ENCODE measurements at regions not wholly inside any gene's neighbourhood (a gene's known extent, or its start where the extent isn't known, plus 50 kb on each side); places are given as distances from the start of the nearest gene placed in this dataset.
"Not testable (repeated sequence)": the region's sequence is repeated elsewhere in the genome, so short reads cannot be mapped to it uniquely, and the experiment has no call there.

DNA sequence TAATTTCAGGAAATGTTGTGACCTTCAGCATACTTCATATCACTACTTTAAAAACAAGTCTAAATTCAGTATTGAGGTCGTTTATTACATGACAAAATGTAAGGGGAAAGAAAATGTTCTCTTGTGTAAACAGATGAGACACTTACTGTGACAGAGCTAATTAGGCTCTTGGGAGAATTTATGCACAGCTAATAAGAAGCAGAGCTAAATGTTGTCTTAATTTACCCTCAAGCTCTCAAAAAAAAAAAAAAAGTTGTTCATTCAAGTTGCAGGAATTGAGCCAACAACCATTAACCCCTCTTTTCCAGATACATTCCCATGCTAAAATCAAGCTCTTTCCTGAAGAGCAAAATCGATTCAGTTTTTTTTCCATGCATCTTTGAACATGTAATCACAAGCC is 1419.4 kb downstream of the FSCB start:
- 42 to 44% methylated on average over 2 of the region's 2 CpGs for WGBS, 2 donors (ENCODE audit: low coverage in 1 of 2)
- Histone ChIP-seq H3K36me3 (no peaks in the 10 kb centered on the region), H3K4me3 (no peak overlapping the region), H3K27ac (no peak overlapping the region), H3K4me1 (no peaks in the 10 kb centered on the region), H3K27me3 (no peaks in the 10 kb centered on the region), H3K9me3 (no peaks in the 10 kb centered on the region)
- TF ChIP-seq, protein P1, sequence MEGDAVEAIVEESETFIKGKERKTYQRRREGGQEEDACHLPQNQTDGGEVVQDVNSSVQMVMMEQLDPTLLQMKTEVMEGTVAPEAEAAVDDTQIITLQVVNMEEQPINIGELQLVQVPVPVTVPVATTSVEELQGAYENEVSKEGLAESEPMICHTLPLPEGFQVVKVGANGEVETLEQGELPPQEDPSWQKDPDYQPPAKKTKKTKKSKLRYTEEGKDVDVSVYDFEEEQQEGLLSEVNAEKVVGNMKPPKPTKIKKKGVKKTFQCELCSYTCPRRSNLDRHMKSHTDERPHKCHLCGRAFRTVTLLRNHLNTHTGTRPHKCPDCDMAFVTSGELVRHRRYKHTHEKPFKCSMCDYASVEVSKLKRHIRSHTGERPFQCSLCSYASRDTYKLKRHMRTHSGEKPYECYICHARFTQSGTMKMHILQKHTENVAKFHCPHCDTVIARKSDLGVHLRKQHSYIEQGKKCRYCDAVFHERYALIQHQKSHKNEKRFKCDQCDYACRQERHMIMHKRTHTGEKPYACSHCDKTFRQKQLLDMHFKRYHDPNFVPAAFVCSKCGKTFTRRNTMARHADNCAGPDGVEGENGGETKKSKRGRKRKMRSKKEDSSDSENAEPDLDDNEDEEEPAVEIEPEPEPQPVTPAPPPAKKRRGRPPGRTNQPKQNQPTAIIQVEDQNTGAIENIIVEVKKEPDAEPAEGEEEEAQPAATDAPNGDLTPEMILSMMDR (IDR thresholded peaks at IDR 0.05): no peak
- TF ChIP-seq EP300 (IDR thresholded peaks at IDR 0.05) (no peak), POLR2AphosphoS5 (IDR thresholded peaks at IDR 0.05) (no peak), POLR2A (IDR thresholded peaks at IDR 0.05) (no peak)
- ATAC-seq: no peak

DNA sequence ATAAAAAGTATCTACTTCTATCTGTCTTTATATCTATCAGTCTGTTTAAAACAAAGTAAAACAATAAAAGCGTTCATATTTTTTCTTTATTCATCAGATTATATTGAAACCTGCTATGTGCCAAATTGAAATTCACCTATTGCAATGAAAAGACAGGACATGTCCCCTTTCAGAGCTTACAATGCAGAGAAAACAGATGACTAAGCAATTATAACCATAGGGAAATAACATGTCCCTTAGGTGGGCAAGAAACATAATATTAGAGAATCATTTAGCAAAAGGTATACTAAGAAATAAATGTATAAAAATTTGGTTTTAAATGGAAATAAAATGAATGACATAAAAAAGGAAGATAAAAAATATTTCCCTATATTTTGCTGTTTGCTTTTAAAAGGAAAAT is 1421.3 kb downstream of the FSCB start:
- no peaks in the 10 kb centered on the region for H3K36me3 ChIP-seq
- TF ChIP-seq EP300 (IDR thresholded peaks at IDR 0.05) (no peak), POLR2AphosphoS5 (IDR thresholded peaks at IDR 0.05) (no peak), POLR2A (IDR thresholded peaks at IDR 0.05) (no peak)
- TF ChIP-seq, protein P1 (IDR thresholded peaks at IDR 0.05): no peak
- ATAC-seq: no peak
- WGBS, 2 donors (ENCODE audit: low coverage in 1 of 2): 50% methylated on average over 1 of the region's 1 CpG
- no peaks in the 10 kb centered on the region for H3K27me3 ChIP-seq
- no peaks in the 10 kb centered on the region for H3K4me1 ChIP-seq
- H3K4me3 ChIP-seq: no peak overlapping the region
- no peaks in the 10 kb centered on the region for H3K9me3 ChIP-seq
- H3K27ac ChIP-seq: no peak overlapping the region

DNA sequence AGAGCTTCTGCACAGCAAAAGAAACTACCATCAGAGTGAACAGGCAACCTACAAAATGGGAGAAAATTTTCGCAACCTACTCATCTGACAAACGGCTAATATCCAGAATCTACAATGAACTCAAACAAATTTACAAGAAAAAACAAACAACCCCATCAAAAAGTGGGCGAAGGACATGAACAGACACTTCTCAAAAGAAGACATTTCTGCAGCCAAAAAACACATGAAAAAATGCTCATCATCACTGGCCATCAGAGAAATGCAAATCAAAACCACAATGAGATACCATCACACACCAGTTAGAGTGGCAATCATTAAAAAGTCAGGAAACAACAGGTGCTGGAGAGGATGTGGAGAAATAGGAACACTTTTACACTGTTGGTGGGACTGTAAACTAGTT is 1439.7 kb downstream of the FSCB start:
- H3K9me3 ChIP-seq, H3K4me1 ChIP-seq, H3K27ac ChIP-seq, ATAC-seq, H3K4me3 ChIP-seq, H3K36me3 ChIP-seq, H3K27me3 ChIP-seq: not testable (repeated sequence)
- WGBS, 2 donors (ENCODE audit: low coverage in 1 of 2): no CpG with 5 or more reads among the region's 3 CpGs

DNA sequence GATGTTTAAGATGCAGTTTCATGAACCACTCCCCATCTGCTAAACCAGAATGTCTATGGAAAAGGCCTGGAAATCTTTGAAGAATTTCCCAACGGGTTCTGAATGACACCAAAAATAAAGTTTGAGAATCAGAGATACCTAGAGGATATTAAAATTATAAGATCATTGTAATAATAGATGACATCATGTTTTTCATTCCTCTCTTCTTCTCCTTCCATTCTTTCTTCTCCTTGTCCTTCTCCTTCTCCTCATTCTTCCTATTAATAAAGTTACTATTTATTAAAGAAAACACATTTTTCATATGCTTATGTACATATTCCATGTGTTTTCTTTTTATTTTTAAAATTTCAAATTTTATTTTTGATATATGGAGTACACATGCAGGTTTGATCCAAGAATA is 1449.4 kb downstream of the LRFN5 start:
- no peak overlapping the region for H3K27ac ChIP-seq
- H3K36me3 ChIP-seq: no peaks in the 10 kb centered on the region
- H3K27me3 ChIP-seq: no peaks in the 10 kb centered on the region
- H3K4me1 ChIP-seq: no peaks in the 10 kb centered on the region
- no peak for ATAC-seq
- TF ChIP-seq POLR2A (IDR thresholded peaks at IDR 0.05) (no peak), EP300 (IDR thresholded peaks at IDR 0.05) (no peak)
- H3K4me3 ChIP-seq: no peak overlapping the region
- 55 to 64% methylated on average over 1 of the region's 1 CpG for WGBS, 2 donors (ENCODE audit: low coverage in 1 of 2)
- H3K9me3 ChIP-seq: no peaks in the 10 kb centered on the region

DNA sequence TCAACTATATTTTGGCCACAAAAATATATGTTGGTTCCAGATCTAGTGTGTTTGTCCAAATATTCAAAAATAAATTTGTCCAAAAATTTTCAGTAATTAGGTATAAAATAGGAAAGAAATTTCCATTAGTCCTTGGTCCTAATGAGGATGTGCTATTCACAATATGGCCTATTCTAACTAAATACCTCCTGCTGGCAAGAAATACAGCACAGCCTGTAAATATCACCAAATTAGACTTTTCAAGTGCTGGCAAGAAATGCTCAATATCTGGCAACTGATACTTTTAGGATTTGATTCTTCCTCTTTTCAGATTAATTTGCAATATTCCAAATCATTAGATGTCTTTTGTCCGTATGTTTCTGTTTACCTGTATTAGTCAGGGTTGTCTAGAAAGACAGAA is 1446.2 kb downstream of the LRFN5 start:
- Histone ChIP-seq H3K4me3 (no peak overlapping the region), H3K27ac (no peak overlapping the region), H3K9me3 (no peaks in the 10 kb centered on the region), H3K36me3 (no peaks in the 10 kb centered on the region), H3K27me3 (no peaks in the 10 kb centered on the region), H3K4me1 (no peaks in the 10 kb centered on the region)
- 73 to 100% methylated on average over 1 of the region's 1 CpG for WGBS, 2 donors (ENCODE audit: low coverage in 1 of 2)
- TF ChIP-seq POLR2A (IDR thresholded peaks at IDR 0.05) (no peak), POLR2AphosphoS5 (IDR thresholded peaks at IDR 0.05) (no peak), EP300 (IDR thresholded peaks at IDR 0.05) (no peak)
- TF ChIP-seq, protein P1 (IDR thresholded peaks at IDR 0.05): no peak
- ATAC-seq: no peak

DNA sequence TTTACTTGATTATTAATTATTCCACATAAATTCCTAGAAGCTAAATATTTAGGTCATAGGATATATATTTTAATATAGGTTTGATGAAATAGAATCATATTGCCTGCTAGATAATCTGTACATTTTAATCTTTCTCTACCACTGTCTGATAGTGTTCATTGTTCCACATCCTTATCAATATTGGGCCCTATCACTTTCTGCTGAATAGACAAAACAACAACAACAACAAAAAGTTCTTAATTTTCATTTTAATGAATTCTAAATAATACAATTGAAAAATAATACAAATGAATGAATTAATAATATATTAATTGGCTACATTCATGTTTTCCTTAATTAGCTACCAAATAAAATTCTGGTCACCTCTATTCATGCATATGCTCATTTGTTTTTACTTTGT is 1437.2 kb downstream of the LRFN5 start:
- no peaks in the 10 kb centered on the region for H3K27me3 ChIP-seq
- no peaks in the 10 kb centered on the region for H3K9me3 ChIP-seq
- TF ChIP-seq POLR2AphosphoS5 (IDR thresholded peaks at IDR 0.05) (no peak), POLR2A (IDR thresholded peaks at IDR 0.05) (no peak), EP300 (IDR thresholded peaks at IDR 0.05) (no peak)
- TF ChIP-seq, protein P1 (IDR thresholded peaks at IDR 0.05): no peak
- H3K4me1 ChIP-seq: no peaks in the 10 kb centered on the region
- H3K4me3 ChIP-seq: no peak overlapping the region
- H3K36me3 ChIP-seq: no peaks in the 10 kb centered on the region
- no peak for ATAC-seq
- no peak overlapping the region for H3K27ac ChIP-seq

All from gastroesophageal sphincter (tissue), 4 donors.